Mucosa of gallbladder (tissue), 1 donor: ENCODE measurements at regions not wholly inside any gene's neighbourhood (a gene's known extent, or its start where the extent isn't known, plus 50 kb on each side); places are given as distances from the start of the nearest gene placed in this dataset.

Source experiments
- DNase-seq: peaks from one replicate; pipeline ENCODE4 v3.0.0-alpha.2; 2020; ENCODE audit warnings: low spot score
- donor health status: DM: no; HTN: no; CAD: no.

DNA sequence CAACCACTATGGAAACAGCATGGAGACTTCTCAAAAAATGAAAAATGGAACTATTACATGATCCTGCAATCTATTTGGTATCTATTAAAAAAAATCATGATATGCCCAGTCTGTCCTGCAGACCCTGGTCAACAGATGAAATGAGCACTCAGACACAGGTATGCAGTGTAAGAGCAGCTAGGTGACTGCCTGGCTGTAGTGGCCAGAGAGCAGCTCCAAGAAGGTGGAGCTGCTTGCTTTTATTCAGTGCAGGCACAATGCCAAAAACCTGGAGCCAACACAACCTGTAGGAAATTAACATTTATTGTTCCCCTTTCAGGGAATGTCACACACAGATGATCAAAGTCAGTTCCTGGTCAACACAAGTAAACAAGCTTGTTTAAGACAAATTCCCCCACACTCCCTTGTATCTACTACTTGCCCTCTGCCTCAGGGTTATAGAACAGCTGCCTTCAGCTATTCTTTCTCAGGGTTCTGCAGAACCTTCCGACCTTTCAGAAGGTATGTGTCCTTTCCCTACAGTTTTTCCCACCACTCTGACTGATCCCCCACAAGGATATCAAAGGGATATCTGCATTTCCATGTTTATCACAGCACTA lies 933.7 kb upstream of the SLITRK5 start:
- no peak for DNase-seq

DNA sequence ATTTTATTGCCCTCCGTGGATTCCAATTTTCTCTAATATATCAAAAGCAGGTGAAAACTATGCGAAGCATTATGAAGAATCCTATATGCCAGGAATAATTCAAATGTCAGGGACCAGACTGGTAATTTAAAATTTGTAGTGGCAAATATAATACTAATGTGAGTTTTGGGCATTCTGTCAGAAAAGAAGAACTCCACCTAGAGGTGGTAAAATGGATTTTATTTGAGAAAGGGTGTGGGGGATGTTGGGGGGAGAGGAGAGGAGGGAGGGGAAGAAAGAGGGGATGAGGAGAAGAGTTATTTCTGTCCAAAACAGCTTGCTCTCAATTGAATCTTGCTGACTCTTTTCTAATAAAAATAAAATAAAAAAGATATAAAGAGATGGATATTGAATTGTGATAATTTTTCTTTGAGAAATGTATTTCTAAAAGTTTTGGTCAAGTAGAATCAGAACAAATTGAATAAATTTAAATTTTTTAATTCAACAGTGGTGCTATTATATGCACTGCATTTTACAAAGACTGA lies 929.3 kb upstream of the SLITRK5 start:
- no peak for DNase-seq

DNA sequence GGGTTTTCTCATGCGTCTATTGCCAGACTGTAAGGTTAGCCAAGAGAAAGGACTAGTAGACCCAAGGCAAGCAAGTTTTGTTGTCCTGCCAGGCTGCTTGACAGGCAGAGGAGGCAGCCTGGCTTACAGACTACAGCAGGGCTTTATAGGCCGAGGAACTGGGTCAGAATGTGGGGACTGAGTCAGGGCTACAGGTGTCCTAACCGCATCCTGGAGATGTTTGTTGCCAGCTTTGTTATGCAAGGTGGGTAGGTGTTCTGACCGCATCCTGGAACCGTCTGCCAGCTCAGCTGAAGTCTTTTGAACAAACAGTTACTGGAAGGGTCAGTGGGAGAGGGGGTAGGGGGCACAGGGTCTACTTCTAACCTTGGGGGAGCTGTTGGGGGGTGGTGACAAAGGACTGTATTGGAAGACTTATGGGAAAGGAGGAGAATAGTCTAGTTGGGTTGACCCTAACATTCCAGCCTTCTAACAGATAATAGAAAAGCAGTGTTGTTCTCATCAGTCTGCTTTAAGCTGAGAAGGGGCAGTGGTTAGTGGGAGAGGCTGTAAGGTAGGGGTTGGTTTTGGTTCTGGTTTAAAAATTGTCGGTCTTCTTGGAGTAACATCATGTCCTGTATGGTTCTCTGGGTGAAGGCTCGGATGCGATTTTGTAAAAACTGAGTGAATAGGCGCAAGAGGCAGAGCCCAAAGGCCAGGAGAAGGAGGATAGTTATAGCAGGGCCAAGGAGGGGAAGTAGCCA lies 913.8 kb upstream of the SLITRK5 start:
- no peak for DNase-seq

DNA sequence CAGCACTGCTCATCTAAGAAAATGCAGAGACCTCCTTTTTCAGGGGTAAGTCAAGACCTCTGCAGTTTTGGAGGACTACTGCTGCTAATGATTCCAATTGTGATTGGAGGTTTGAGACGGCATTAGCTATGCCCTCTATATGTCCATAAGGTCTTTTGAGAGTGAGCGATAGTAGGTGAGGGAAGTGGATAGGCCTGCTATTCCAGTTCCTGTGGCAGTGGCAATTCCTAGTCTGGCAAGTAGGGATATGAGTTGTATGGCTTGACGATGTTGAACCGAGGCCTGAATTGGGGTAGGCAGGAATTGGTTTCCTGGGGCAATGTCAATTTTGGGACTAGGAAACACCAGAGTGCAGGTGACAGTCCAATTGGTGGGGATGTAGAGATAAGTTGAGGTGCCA lies 913.1 kb upstream of the SLITRK5 start:
- no peak for DNase-seq

DNA sequence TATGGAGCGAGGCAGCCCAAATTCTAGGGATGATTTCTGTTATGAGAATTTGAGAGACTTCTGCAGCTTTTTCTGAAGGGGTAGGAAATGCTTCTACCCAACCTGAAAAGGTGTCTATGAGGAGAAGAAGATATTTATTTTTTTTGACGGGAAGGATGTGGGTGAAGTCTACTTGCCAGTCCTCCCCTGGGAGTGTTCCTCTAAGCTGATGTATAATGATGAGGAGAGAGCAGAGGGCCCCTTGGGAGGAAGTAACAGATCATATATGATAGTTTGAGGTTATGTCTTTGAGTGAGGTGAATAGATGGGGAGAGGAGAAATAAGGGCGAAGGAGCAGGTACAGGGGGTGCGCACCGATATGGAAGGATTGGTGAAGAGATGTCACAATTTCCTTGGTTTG lies 910.6 kb upstream of the SLITRK5 start:
- no peak for DNase-seq

DNA sequence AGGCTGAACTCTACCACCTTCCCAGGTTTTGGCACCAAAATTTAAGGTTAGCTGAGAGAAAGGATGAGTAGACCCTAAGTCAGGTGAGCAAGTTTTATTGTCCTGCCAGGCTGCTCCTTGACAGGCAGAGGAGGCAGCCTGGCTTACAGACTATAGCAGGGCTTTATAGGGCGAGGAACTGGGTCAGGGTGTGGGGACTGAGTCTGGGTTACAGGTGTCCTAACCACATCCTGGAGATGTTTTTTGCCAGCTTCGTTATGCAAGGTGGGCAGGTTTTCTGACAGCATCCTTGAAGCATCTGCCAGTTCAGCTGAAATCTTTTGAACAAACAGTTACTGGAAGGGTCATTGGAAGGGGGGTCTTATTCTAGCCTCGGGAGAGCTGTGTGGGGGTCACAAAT lies 905.7 kb upstream of the SLITRK5 start:
- no peak for DNase-seq

DNA sequence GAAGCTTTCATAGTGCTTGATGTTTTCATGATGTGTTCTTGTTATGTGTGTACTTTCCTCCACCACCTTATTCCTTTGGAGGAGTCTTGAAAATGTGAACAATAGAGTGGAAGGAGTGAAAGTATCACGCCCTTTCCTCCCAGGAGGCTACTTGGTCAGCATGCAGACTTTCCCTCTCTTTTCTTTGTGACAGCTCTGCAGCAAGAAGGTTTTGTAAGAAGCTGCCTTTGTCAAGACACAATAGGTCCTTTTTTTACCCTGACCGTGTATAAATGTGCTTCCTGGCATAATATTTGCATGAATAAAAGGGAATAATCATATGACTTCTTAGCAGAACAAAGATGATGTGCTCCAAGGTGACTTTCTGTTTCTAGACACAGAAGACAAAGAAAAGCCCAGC lies 882.6 kb upstream of the SLITRK5 start:
- no peak for DNase-seq

DNA sequence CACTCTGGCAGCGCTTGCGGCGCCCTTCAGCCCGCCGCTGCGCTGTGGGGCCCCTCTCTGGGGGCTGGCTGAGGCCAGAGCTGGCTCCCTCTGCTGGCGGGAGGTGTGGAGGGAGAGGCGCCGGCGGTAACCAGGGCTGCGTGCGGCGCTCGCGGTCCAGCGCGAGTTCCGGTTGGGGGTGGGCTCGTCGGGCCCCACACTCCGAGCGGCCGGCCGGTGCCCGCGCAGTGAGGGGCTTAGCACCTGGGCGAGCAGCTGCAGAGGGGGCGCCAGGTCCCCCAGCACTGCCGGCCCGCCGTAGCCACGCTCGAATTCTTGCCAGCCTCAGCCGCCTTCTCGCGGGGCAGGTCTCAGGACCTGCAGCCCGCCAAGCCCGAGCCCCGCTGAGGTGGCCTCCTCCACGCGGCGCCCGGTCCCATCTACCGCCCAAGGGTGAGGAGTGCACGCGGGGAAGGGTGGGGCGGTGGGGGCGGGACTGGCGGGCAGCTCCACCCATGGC lies 879.0 kb upstream of the SLITRK5 start:
- no peak for DNase-seq

DNA sequence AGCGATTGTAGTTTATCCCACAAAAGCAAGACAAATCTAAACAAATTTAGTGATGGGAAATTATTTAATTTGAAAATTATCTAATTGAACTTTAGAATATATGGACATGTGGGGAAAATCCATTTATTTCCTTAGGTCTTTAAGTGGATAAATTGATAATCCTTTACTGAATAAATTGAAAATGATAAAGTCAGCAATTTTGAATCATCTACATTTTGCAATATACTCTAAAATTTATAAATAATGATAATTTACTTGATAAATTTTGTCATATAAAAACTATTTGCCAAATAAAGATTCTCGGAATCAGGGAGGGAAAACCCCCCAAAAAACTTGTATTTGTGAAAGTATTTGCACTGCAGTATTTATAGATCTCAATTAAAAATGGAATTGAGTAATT lies 875.3 kb upstream of the SLITRK5 start:
- no peak for DNase-seq

DNA sequence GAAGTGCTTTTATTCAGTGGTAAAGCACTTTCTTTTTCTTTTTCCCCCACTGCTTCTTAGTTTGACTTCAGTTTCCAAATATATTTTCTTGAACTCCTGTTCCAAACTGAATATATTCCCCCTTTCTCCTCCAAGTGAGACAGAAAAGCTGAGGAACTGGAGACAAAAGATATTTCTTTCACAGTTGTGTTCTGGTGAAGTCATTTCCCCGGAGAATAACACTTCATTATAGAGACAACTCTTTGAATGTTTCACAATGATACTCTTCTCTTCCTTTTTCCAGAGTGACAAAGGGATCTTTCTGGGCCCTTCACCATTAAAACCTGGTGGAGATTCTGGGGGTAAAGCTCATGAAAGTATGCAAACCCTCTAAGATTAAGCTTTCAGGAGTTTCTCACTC lies 860.8 kb upstream of the SLITRK5 start:
- DNase-seq: no peak

DNA sequence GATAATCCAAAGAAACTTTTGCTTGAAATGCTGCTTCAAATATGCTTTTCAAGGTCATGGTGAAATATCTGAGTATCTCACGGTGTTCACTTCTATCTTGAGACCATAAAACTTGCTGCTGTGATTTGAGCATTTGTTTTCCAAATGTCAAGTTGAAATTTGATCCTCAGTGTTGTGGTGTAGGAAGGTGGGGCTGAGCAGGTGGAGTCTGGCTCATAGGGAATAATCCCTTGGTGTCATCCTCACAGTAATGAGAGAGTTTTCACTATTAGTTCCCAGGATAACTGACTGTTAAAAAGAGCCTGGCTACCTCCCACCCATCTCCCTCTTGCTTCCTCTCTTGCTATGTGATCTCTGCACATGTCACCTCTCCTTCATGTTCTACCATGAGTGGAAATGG lies 858.0 kb upstream of the SLITRK5 start:
- DNase-seq: no peak

DNA sequence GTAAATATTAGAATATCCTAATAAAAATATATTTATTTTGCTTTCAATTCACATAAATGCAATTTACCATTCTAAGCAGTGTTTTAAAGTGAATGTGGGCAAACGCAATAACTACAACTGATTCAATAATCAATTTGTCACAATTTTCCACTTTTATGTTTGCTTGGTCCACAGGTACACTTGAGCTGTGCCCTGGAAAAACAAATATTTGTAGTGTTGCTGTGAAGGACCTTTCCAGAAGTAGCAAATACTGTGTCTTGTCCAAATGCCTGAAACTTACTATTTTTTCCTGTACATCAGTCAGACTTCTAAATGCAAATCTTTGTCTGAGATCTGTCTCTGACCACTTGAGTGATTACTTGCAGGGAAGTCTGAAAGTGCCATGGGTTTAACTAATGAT lies 845.8 kb upstream of the SLITRK5 start:
- no peak for DNase-seq

DNA sequence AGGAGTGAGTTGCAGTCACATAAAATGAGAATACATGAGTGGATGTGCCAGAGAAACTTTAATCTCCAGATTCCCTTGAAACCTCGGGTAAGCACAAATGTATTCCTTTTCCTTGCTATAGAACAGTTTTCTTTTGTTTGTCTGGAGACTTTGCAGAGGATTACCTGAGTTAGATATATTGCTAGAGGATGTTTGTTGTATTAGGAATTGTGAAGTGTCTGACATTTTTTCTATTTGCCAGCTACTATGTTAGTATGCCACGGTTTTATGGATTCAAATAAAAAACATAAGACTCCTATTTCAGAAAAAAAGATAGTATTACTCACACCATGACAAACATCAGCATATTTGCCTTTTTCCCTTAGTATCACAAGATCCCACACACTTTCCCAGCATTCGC lies 844.9 kb upstream of the SLITRK5 start:
- DNase-seq: no peak

DNA sequence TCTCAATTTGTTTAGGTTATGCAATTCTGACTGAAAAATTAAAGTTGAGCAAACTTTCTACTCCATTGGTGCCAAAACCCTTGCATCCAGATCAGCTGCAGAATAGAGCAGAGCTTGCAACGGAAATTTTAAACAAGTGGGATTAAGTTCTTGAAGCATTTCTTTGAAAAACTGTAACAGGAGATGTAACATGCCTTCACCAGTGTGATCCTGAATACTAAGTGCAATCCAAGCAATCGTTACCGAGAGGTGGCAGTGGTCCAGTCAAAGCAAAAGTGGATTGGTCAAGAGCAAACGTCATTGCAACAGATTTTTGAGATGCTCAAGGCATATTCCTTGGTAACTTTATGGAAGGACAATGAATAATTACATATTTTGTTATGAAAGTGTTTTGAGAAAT lies 841.1 kb upstream of the SLITRK5 start:
- DNase-seq: no peak

DNA sequence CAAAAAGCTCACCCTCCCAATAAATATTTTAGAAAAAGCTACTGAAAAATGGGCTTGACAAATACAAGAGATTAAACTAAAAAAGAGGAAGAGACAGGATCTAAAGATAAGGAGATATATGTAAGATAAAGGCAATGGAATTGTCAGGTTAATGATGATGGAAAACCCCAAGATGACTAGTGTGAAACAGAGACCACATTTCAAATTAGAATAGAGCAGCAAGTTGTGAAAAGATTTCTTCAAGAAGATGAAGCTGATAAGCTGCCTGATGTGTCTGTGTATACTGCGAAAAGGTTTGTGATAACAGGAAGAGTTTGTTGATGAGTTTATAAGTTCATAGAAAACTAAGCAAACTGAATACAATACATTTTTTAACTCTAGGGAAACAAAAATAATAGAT lies 840.1 kb upstream of the SLITRK5 start:
- no peak for DNase-seq

DNA sequence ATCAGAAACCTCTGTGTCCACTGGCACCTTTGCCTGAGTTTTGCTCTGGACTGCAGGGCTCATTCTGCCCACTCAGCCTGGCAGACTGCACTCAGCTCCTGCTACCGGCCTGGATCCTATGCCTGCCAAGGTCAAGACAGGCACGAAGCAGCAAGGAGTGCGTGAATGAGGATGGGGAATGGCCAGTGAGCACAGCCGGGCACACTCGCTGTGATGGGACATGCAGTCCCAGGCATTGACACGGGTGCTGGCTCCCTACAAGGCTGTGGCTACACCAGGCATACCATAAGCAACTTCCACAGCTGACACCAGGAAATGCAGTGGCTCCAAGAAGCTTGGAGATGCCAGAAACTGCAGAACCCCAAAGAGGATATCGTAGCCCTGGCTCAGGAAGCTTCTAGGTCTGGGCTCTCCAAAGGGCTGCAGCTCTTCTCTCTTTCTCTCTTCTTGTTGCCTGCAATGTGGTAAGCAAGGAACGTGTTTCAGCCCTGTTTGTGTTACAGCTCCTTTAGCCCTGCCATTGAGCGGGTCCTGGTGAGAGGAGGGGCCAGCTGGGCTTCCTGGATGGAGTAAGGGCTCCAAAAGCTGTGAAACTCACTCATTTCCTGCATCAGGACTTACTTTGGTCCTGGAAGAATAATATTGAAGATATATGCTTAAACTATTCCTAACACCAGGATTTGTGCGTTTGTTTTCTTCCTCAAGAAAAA lies 832.6 kb upstream of the SLITRK5 start:
- DNase-seq: no peak

DNA sequence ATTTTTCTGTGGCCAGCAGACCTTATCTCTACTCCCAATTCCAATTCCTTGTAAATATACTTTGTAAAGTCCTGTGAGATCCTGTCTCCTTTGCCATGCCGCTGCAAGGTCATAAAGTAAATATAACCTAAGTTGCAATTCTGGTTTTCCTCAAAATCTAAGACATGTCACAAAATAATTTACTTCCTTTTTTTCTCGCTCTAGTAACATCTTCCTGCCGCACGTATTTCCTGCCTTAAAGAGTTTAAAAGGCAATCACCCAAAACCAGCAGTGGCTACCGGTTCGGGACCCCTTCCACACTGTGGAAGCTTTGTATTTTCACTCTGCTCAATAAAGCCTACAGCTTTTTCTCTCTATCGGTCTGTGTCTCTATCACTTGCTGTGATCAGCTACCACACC lies 832.0 kb upstream of the SLITRK5 start:
- no peak for DNase-seq

DNA sequence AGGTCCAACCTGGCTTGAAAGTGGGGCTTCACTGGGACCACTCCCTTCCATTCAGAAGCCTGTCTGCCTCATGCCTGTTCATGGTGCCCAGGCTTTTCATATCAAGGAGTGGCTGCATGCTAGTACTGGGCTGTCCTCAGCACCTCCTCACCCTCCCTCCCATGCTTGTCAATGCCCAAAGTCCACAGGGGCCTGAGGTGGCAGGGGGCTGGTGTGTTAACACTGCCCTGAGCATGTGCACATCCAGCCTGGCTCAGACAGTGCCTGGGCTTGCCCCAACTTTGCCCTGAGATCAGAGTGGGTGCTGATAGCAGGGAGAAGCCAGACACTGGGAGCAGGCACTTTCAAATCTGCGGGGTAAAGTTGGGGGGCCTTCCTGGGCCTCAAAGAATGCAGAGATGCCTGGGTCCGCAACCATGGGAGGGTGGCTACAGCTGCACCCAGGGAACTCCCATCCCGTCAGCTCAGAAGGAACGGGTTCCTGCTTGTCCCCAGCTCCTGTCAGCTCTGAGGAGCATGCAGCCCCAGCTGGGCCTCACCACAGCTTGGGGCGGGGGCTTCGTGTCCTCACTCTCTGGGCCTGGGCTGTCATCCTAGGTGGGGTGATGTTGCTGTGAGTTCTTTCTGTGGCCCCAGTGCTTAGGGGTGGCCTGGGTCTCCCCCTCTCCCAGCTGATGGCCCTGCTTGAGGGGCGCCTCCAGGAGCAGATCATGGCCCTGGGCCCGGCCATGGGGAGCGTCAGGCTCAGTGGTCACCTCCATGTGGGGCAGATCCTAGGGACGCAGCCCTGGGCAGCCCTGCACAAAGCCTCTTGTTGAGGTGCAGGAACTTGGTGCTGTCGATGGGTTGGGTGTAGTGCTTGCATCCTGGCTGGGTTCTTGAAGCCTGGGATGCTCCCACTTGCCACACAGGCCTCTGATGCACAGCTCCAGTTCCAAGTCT lies 830.6 kb upstream of the SLITRK5 start:
- no peak for DNase-seq

DNA sequence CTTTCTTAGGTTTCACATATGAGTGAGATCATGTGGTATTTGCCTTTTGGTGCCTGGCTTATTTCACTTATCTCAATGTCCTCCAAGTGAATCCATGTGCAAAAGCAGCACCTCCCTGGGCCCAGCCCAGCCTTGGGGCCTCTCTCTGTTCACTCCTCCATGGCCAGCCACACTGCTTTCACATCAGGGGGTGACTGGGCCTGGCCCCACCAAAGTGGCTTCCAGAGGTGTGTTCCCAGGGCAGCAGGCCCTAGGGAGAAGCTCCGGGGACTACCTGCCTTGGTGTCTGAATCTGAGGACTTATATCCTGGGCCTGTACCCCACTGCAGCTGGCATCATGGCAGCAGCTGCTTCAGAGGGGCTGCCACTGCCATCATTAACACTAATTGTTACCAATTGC lies 829.9 kb upstream of the SLITRK5 start:
- no peak for DNase-seq

DNA sequence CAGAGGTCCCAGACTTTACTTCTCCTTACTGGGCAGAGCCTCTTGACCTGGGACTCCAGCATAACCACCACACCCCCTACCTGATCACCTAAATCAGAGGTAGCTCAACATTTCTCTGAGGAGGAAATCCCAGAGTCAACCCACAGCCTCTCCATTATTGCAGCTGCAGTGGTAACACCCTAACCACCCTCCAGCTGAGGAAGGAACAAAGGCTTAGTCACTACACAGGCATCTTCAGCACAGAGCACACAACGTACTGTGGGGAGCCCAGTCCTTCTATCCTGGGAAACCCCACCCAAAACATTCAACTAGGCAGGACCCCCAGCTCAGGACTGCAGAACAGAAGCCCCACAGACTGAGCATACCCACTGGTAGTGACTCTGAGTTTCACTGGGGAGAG lies 824.7 kb upstream of the SLITRK5 start:
- no peak for DNase-seq

DNA sequence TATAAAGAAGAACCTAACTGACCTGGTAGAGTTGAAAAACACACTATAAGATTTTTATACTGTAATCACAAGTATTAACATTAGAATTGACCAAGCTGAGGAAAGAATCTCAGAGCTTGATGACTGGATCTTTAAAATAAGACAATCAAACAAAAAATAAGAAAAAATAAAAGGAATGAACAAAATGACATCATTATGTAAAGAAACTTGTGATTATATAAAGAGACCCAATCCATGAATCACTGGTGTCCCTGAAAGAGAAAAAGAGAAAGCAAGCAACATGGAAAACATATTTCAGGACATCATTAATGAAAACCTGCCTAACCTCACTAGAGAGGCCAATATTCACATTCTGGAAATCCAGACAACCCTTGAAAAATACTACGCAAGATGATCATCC lies 822.5 kb upstream of the SLITRK5 start:
- DNase-seq: no peak

DNA sequence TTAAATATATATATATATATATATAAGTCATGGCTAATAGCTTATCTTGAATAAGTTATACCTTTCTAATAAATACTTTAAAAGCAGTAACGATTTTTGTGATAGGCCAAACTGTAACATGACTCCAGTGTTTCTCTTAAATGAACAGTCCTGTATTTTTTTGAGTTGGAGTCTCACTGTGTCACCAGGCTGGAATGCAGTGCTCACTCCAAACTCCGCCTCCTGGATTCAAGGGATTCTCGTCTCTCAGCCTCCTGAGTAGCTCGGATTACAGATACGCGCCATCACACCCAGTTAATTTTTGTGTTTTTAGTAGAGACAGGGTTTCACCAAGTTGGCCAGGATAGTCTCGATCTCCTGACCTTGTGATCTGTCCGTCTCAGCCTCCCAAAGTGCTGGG lies 814.2 kb upstream of the SLITRK5 start:
- no peak for DNase-seq
